MM.1S (cell line): ENCODE measurements at regions not wholly inside any gene's neighbourhood (a gene's known extent, or its start where the extent isn't known, plus 50 kb on each side); places are given as distances from the start of the nearest gene placed in this dataset.

Source experiments
- CTCF ChIP-seq: fragments of 300-600 bp; sonication (generic); IDR thresholded peaks from 2 replicates; pipeline ENCODE4 v1.5.1; 2016; ENCODE audit warnings: antibody characterized with exemption, low read length, mixed read lengths
- EZH2 ChIP-seq: fragments of 300-600 bp; sonication (generic); optimal IDR thresholded peaks from 2 replicates; pipeline ENCODE3; 2017; ENCODE audit warnings: low read depth, mild to moderate bottlenecking, antibody characterized with exemption, low read length, mixed read lengths
- EZH2phosphoT487 ChIP-seq: fragments of 300-600 bp; sonication (generic); IDR thresholded peaks from 2 replicates; pipeline ENCODE4 v1.6.1; 2018; ENCODE audit warnings: antibody characterized with exemption, low read length

- TF ChIP-seq CTCF: no peak
- no peak for TF ChIP-seq EZH2
- no peak for TF ChIP-seq EZH2phosphoT487
Measured at GRCh38 chr10:42888504-42889095, 106.0 kb downstream of the BMS1 start.
